ENCODE measurements at regions not wholly inside any gene's neighbourhood (a gene's known extent, or its start where the extent isn't known, plus 50 kb on each side); places are given as distances from the start of the nearest gene placed in this dataset.

GRCh38 chr17:43315858-43316521 lies 82.2 kb upstream of the RNU2-1 start:
- TF ChIP-seq CTCF (IDR thresholded peaks at IDR 0.05): no peak
- TF ChIP-seq EZH2phosphoT487 (IDR thresholded peaks at IDR 0.05): no peak
- no peak for TF ChIP-seq EZH2 (IDR thresholded peaks at IDR 0.05)
